GM10248 (cell line): ENCODE measurements at regions not wholly inside any gene's neighbourhood (a gene's known extent, or its start where the extent isn't known, plus 50 kb on each side); places are given as distances from the start of the nearest gene placed in this dataset.

ENCODE experiments used
- CTCF ChIA-PET: fragments of 300-600 bp; sonication (Branson Sonifier 250); formaldehyde crosslinking; extraction: SDS; loops from one replicate; lab custom pipeline; 2021; ENCODE audit warnings: antibody characterized with exemption; lab: Yijun Ruan, JAX
- POLR2A ChIA-PET: fragments of 350-650 bp; sonication (Branson Sonifier 250); formaldehyde crosslinking; extraction: SDS; loops from one replicate; lab custom pipeline; 2020; ENCODE audit warnings: antibody characterized with exemption; lab: Yijun Ruan, JAX
- DNase-seq: peaks from one replicate; pipeline ENCODE4 v3.0.0; 2012; ENCODE audit errors: extremely low spot score
- CTCF ChIP-seq: IDR thresholded peaks from 2 replicates; pipeline ENCODE4 v1.5.1; 2012; ENCODE audit warnings: mild to moderate bottlenecking, low read depth; ENCODE audit errors: extremely low read depth, missing control alignments, control extremely low read depth

- no peak for DNase-seq
- no peak for TF ChIP-seq CTCF
- ChIA-PET CTCF (interaction anchor here (1.2 to 1.5 kb wide), 4 partner anchors 13 to 219 kb away, joined by 3 to 5 read pairs (median 3); no protein-coding TSS in a partner anchor), POLR2A (no interaction called here)
Measured at GRCh38 chr7:121774563-121774962, 98.4 kb upstream of the PTPRZ1 start.

- ChIA-PET CTCF (no interaction called here), POLR2A (no interaction called here)
- DNase-seq: no peak
- TF ChIP-seq CTCF: no peak
Measured at GRCh38 chr7:121766676-121767075, 106.3 kb upstream of the PTPRZ1 start.

GRCh38 chr7:121761399-121761798 lies 111.6 kb upstream of the PTPRZ1 start:
- ChIA-PET POLR2A (no interaction called here), CTCF (no interaction called here)
- TF ChIP-seq CTCF: no peak
- DNase-seq: no peak

- CTCF ChIA-PET: interaction anchor here (1.6 to 2.3 kb wide), 2 partner anchors 10 to 239 kb away, joined by 6 to 10 read pairs; no protein-coding TSS in a partner anchor
- no peak for DNase-seq
Measured at GRCh38 chr7:121755818-121756552, 117.0 kb upstream of the PTPRZ1 start.

GRCh38 chr7:121755286-121755685 lies 117.7 kb upstream of the PTPRZ1 start:
- DNase-seq: no peak
- ChIA-PET CTCF (interaction anchor here (1.0 to 1.2 kb wide), 2 partner anchors 8 to 239 kb away, joined by 4 to 5 read pairs; no protein-coding TSS in a partner anchor), POLR2A (no interaction called here)
- TF ChIP-seq CTCF: no peak

More at GRCh38 chr7:121755818-121756552, 117.0 kb upstream of the PTPRZ1 start:
- POLR2A ChIA-PET: no interaction called here
- TF ChIP-seq CTCF: no peak

- ChIA-PET CTCF (interaction anchor here (1.1 to 4.0 kb wide), 3 partner anchors 16 to 240 kb away, joined by 3 to 36 read pairs (median 5); no protein-coding TSS in a partner anchor), POLR2A (no interaction called here)
- no peak for DNase-seq
- no peak for TF ChIP-seq CTCF
Measured at GRCh38 chr7:121753944-121754343, 119.0 kb upstream of the PTPRZ1 start.
